Raji (cell line): ENCODE measurements at regions not wholly inside any gene's neighbourhood (a gene's known extent, or its start where the extent isn't known, plus 50 kb on each side); places are given as distances from the start of the nearest gene placed in this dataset.
A peak's percentile ranks its signal among the peaks of the same experiment; 100 is the strongest.

ENCODE experiments used
- POLR2A ChIP-seq: IDR thresholded peaks from 2 replicates; pipeline ENCODE4 v1.6.1; 2011; ENCODE audit warnings: low read depth, low read length, control low read depth; ENCODE audit not compliant: insufficient read depth

- TF ChIP-seq POLR2A: no peak
Measured at GRCh38 chr3:40930131-40930538, 269.2 kb upstream of the CTNNB1 start.

GRCh38 chr3:40930756-40931155 is 268.5 kb upstream of the CTNNB1 start:
- no peak for TF ChIP-seq POLR2A

DNA sequence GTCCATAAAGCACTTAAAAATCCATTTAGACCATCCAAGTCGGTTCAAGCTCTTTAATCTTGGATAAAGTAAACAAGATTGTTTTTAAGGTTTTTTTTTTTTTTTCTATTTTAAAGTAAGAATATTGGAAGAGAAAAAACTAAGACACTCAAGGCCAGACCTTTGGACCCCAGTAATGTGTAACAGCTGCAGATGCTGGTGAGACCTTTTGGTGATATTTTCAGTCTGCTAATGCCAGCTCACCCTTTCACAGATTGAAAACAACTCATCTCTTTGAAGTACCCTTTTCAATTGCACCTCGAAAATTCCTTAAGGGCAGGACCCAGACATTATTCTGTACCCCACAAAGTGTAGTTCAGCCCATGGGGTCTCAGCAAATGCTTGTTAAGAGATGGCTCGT is 260.7 kb upstream of the CTNNB1 start:
- no peak for TF ChIP-seq POLR2A

DNA sequence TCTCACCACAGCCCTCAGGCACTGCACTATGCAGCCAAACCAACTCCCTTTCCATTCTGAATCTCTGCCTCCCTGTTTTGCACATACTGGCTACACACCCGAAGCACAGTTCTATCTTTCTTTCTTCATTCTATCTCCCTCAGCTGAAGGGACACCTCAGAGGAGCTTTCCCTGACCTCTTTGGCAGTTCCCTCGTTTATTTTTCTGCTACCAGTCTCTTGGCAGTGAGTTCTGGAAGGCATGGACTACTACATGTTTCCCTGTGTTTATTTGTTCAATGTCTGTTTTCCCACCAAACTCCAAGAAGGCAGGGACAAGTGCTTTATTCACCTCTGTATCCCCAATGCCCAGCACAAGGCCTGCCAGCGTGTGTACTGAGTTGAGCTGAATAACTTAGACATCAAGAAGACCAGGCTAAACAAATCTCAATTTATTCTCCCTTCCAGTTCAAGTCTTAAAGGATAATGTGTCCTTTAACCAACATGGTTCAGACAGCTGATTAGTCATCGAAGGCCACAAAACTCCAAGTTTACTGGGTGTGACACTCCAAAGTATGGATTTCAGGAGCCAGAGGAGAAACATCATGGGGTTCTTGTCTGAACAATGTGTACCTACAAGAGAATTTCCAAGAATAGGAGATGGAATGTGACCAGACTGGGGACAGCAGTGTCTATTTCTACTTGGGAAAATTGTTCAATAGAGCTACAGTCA is 260.1 kb upstream of the CTNNB1 start:
- no peak for TF ChIP-seq POLR2A

GRCh38 chr3:40939741-40940130 is 259.6 kb upstream of the CTNNB1 start:
- no peak for TF ChIP-seq POLR2A

- no peak for TF ChIP-seq POLR2A
Measured at GRCh38 chr3:40940651-40941050, 258.7 kb upstream of the CTNNB1 start.

GRCh38 chr3:40951636-40952035 is 247.7 kb upstream of the CTNNB1 start:
- TF ChIP-seq POLR2A: no peak

- no peak for TF ChIP-seq POLR2A
Measured at GRCh38 chr3:40961104-40961857, 238.0 kb upstream of the CTNNB1 start.

- TF ChIP-seq POLR2A: no peak
Measured at GRCh38 chr3:40962721-40963120, 236.6 kb upstream of the CTNNB1 start.

GRCh38 chr3:40968666-40969065 is 230.6 kb upstream of the CTNNB1 start:
- TF ChIP-seq POLR2A: no peak

- TF ChIP-seq POLR2A: peak; percentile 30; the same call in 1 of the 2 replicates
Measured at GRCh38 chr3:40969341-40969740, 230.0 kb upstream of the CTNNB1 start.

- TF ChIP-seq POLR2A: no peak
Measured at GRCh38 chr3:40969756-40970466, 229.4 kb upstream of the CTNNB1 start.

DNA sequence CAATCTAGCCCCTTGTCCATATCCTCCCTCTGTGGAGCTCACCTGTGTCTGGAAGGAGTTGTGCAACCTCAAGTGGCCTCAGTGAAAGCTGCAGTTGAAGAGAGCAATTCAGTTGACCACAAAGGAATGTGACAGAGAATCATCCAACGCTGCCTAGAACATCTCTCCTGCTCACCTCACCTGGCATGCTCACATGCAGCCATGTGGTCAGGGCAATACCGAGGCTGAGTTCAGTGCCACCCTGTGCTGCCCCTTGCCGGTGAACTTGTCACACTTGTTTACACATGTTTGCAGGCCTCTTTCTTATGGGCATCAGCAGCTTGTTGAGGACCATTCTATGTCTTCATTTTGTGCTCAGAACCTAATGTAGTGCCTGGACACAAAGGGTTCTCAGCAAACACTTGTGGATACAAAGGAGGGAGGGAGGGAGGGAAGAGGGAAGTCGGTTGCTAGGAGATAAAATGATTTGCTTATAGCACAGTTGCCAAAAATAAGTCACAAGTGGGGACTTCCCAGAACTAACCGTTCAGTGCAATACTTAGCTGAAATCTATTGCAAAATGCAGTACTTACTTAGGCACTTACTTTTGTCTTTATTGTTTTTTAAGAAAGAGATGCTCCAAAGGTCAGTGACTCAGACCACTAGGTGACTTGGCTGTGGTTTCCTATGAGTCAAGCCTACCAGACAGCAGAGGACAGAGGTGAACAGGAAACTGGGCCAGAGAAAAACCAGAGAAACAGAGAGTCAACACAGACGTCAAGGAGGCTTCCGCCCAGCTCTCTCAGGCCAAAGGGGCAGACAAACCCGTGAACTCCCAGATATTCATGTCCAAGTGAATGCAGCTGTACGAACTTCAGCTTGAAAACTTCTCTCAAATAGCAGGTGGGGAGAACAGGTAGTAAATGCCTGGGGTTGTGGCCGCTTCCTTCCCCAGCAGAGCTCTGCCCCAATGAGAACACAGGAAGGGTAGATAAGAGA is 227.8 kb upstream of the CTNNB1 start:
- TF ChIP-seq POLR2A: peak; percentile 40; the same call in 1 of the 2 replicates

GRCh38 chr3:40972350-40972749 is 227.0 kb upstream of the CTNNB1 start:
- no peak for TF ChIP-seq POLR2A

- TF ChIP-seq POLR2A: no peak
Measured at GRCh38 chr3:40973141-40973540, 226.2 kb upstream of the CTNNB1 start.
